ENCODE measurements at regions not wholly inside any gene's neighbourhood (a gene's known extent, or its start where the extent isn't known, plus 50 kb on each side); places are given as distances from the start of the nearest gene placed in this dataset.

- no peaks in the 10 kb centered on the region for H3K4me1 Mint-ChIP-seq (ENCODE audit: unreplicated experiment)
- no peak for DNase-seq (ENCODE audit: extremely low spot score, unreplicated experiment)
- peaks cover 4% of the 10 kb centered on the region for H3K27me3 Mint-ChIP-seq
- no peak overlapping the region for H3K4me3 Mint-ChIP-seq
- no peaks in the 10 kb centered on the region for H3K9me3 Mint-ChIP-seq
- no peak overlapping the region for H3K27ac Mint-ChIP-seq
- no peak for TF ChIP-seq CTCF (conservative IDR thresholded peaks at IDR 0.05)
- no peaks in the 10 kb centered on the region for H3K36me3 Mint-ChIP-seq
Measured at GRCh38 chr7:50854831-50855230, 72.1 kb upstream of the GRB10 start.

- no peak for DNase-seq (ENCODE audit: extremely low spot score, unreplicated experiment)
- no peaks in the 10 kb centered on the region for H3K36me3 Mint-ChIP-seq
- no peak overlapping the region for H3K27ac Mint-ChIP-seq
- no peak for TF ChIP-seq CTCF (conservative IDR thresholded peaks at IDR 0.05)
- no peaks in the 10 kb centered on the region for H3K9me3 Mint-ChIP-seq
- no peak overlapping the region for H3K4me3 Mint-ChIP-seq
- peaks cover 9% of the 10 kb centered on the region for H3K27me3 Mint-ChIP-seq
- no peaks in the 10 kb centered on the region for H3K4me1 Mint-ChIP-seq (ENCODE audit: unreplicated experiment)
Measured at GRCh38 chr7:50854247-50854646, 71.6 kb upstream of the GRB10 start.

- no peak for TF ChIP-seq CTCF (conservative IDR thresholded peaks at IDR 0.05)
- Mint-ChIP-seq H3K4me3 (no peak overlapping the region), H3K4me1 (ENCODE audit: unreplicated experiment) (no peaks in the 10 kb centered on the region), H3K27ac (no peak overlapping the region), H3K36me3 (no peaks in the 10 kb centered on the region), H3K27me3 (peaks cover 10% of the 10 kb centered on the region), H3K9me3 (no peaks in the 10 kb centered on the region)
- DNase-seq (ENCODE audit: extremely low spot score, unreplicated experiment): no peak
Measured at GRCh38 chr7:50853311-50853710, 70.6 kb upstream of the GRB10 start.

GRCh38 chr7:50852901-50853300, 70.2 kb upstream of the GRB10 start:
- peak; percentile 11 for DNase-seq (ENCODE audit: extremely low spot score, unreplicated experiment)
- no peaks in the 10 kb centered on the region for H3K9me3 Mint-ChIP-seq
- H3K4me3 Mint-ChIP-seq: no peak overlapping the region
- H3K36me3 Mint-ChIP-seq: no peaks in the 10 kb centered on the region
- H3K4me1 Mint-ChIP-seq (ENCODE audit: unreplicated experiment): no peaks in the 10 kb centered on the region
- H3K27ac Mint-ChIP-seq: no peak overlapping the region
- TF ChIP-seq CTCF (conservative IDR thresholded peaks at IDR 0.05): no peak
- peaks cover 12% of the 10 kb centered on the region for H3K27me3 Mint-ChIP-seq

GRCh38 chr7:50851891-50852290, 69.2 kb upstream of the GRB10 start:
- H3K4me1 Mint-ChIP-seq (ENCODE audit: unreplicated experiment): no peaks in the 10 kb centered on the region
- peaks cover 12% of the 10 kb centered on the region for H3K27me3 Mint-ChIP-seq
- H3K27ac Mint-ChIP-seq: no peak overlapping the region
- TF ChIP-seq CTCF (conservative IDR thresholded peaks at IDR 0.05): no peak
- no peak overlapping the region for H3K4me3 Mint-ChIP-seq
- H3K36me3 Mint-ChIP-seq: no peaks in the 10 kb centered on the region
- no peaks in the 10 kb centered on the region for H3K9me3 Mint-ChIP-seq
- DNase-seq (ENCODE audit: extremely low spot score, unreplicated experiment): peak; percentile 37

GRCh38 chr7:50851451-50851850, 68.8 kb upstream of the GRB10 start:
- H3K36me3 Mint-ChIP-seq: no peaks in the 10 kb centered on the region
- no peak for TF ChIP-seq CTCF (conservative IDR thresholded peaks at IDR 0.05)
- no peak overlapping the region for H3K27ac Mint-ChIP-seq
- H3K27me3 Mint-ChIP-seq: peaks cover 12% of the 10 kb centered on the region
- DNase-seq (ENCODE audit: extremely low spot score, unreplicated experiment): no peak
- H3K4me3 Mint-ChIP-seq: no peak overlapping the region
- no peaks in the 10 kb centered on the region for H3K4me1 Mint-ChIP-seq (ENCODE audit: unreplicated experiment)
- no peaks in the 10 kb centered on the region for H3K9me3 Mint-ChIP-seq
